ENCODE measurements at regions not wholly inside any gene's neighbourhood (a gene's known extent, or its start where the extent isn't known, plus 50 kb on each side); places are given as distances from the start of the nearest gene placed in this dataset.

DNA sequence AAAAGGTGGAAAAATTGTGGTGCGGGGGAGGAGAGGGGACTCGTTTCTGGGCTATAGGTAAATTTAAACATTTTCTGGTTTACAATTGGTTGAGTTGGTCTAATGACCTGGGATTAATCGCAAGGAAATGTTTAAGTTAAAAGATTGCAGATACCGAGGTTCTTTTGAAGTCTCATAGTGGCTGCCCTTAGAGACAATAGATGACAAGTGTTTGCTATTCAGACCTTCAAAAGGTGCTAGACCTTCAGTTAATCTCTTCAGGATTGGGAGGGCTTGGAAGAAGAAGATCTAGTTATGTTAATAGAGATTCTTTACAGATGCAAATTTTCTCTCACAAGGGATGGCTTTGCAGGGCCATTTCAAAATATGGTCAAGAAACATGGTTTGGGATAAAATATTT is 2286.1 kb upstream of the AGA start:
- no peak for TF ChIP-seq CTCF (IDR thresholded peaks at IDR 0.05; ENCODE audit: insufficient read depth, low read length)
- TF ChIP-seq, protein P1, sequence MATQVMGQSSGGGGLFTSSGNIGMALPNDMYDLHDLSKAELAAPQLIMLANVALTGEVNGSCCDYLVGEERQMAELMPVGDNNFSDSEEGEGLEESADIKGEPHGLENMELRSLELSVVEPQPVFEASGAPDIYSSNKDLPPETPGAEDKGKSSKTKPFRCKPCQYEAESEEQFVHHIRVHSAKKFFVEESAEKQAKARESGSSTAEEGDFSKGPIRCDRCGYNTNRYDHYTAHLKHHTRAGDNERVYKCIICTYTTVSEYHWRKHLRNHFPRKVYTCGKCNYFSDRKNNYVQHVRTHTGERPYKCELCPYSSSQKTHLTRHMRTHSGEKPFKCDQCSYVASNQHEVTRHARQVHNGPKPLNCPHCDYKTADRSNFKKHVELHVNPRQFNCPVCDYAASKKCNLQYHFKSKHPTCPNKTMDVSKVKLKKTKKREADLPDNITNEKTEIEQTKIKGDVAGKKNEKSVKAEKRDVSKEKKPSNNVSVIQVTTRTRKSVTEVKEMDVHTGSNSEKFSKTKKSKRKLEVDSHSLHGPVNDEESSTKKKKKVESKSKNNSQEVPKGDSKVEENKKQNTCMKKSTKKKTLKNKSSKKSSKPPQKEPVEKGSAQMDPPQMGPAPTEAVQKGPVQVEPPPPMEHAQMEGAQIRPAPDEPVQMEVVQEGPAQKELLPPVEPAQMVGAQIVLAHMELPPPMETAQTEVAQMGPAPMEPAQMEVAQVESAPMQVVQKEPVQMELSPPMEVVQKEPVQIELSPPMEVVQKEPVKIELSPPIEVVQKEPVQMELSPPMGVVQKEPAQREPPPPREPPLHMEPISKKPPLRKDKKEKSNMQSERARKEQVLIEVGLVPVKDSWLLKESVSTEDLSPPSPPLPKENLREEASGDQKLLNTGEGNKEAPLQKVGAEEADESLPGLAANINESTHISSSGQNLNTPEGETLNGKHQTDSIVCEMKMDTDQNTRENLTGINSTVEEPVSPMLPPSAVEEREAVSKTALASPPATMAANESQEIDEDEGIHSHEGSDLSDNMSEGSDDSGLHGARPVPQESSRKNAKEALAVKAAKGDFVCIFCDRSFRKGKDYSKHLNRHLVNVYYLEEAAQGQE (IDR thresholded peaks at IDR 0.05; ENCODE audit: insufficient replicate concordance, low read depth), result no peak
- no peak for TF ChIP-seq POLR2AphosphoS5 (IDR thresholded peaks at IDR 0.05; ENCODE audit: low read depth)

Data from HL-60 (cell line).